CD4-positive, CD25-positive, alpha-beta regulatory T cell (primary cell): ENCODE measurements at regions not wholly inside any gene's neighbourhood (a gene's known extent, or its start where the extent isn't known, plus 50 kb on each side); places are given as distances from the start of the nearest gene placed in this dataset.
"Not testable (repeated sequence)": the region's sequence is repeated elsewhere in the genome, so short reads cannot be mapped to it uniquely, and the experiment has no call there.

Experiments used
- ATAC-seq, 2 donors: fragments of 150-1000 bp; cut with Tn5 transposase; one replicate each; pipeline ENCODE4 v1.10.0; 2021; ENCODE audit warnings: low read depth in 2 of 2, moderate number of reproducible peaks in 2 of 2, moderate library complexity in 1 of 2
- DNase-seq, 3 donors: peaks; one replicate each; pipeline versions ENCODE4 v3.0.0 to v3.0.0-alpha.2; 2012 to 2022; ENCODE audit warnings: mixed read lengths in 1 of 3
- H3K27ac ChIP-seq: one replicate; pipeline ENCODE4 v1.7.0; 2013; ENCODE audit warnings: mild to moderate bottlenecking, low read length; ENCODE audit not compliant: insufficient read depth, poor library complexity, severe bottlenecking
- H3K27me3 ChIP-seq: one replicate; pipeline ENCODE4 v1.7.0; 2013; ENCODE audit warnings: low read length; ENCODE audit not compliant: control insufficient read depth, insufficient read depth
- H3K36me3 ChIP-seq: one replicate; pipeline ENCODE4 v1.7.0; 2013; ENCODE audit warnings: mild to moderate bottlenecking, low read length, moderate library complexity; ENCODE audit not compliant: control insufficient read depth, insufficient read depth
- H3K4me1 ChIP-seq: 2 replicates; pipeline ENCODE4 v1.7.0; 2013; ENCODE audit warnings: mild to moderate bottlenecking, low read length; ENCODE audit not compliant: insufficient read depth, control insufficient read depth, poor library complexity, severe bottlenecking
- H3K4me3 ChIP-seq: one replicate; pipeline ENCODE4 v1.7.0; 2013; ENCODE audit warnings: low read depth, mild to moderate bottlenecking, low read length, moderate library complexity
- H3K9me3 ChIP-seq, 2 experiments: 1 replicate in 1 of 2; 2 replicates in 1 of 2; pipeline ENCODE4 v1.7.0; 2013; ENCODE audit warnings: low read length in 2 of 2, mild to moderate bottlenecking in 1 of 2, moderate library complexity in 1 of 2; ENCODE audit not compliant: control insufficient read depth in 2 of 2
- H3K27ac Mint-ChIP-seq, 3 donors: one replicate each; pipeline ENCODE4 v1.8.0; 2020 to 2022; ENCODE audit warnings: mild to moderate bottlenecking in 3 of 3, mixed read lengths in 3 of 3, moderate library complexity in 2 of 3
- H3K27me3 Mint-ChIP-seq: one replicate; pipeline ENCODE4 v1.8.0; 2022; ENCODE audit warnings: mild to moderate bottlenecking, mixed read lengths
- H3K36me3 Mint-ChIP-seq: one replicate; pipeline ENCODE4 v1.8.0; 2020; ENCODE audit warnings: mixed read lengths
- H3K4me1 Mint-ChIP-seq, 4 donors: one replicate each; pipeline ENCODE4 v1.8.0; 2020 to 2022; ENCODE audit warnings: mixed read lengths in 4 of 4, mild to moderate bottlenecking in 1 of 4
- H3K4me3 Mint-ChIP-seq, 4 donors: one replicate each; pipeline ENCODE4 v1.8.0; 2020 to 2022; ENCODE audit warnings: mild to moderate bottlenecking in 4 of 4, mixed read lengths in 4 of 4, moderate library complexity in 3 of 4
- H3K9me3 Mint-ChIP-seq, 7 donors: one replicate each; pipeline ENCODE4 v1.8.0; 2020 to 2022; ENCODE audit warnings: mixed read lengths in 7 of 7, mild to moderate bottlenecking in 3 of 7, moderate library complexity in 2 of 7

DNA sequence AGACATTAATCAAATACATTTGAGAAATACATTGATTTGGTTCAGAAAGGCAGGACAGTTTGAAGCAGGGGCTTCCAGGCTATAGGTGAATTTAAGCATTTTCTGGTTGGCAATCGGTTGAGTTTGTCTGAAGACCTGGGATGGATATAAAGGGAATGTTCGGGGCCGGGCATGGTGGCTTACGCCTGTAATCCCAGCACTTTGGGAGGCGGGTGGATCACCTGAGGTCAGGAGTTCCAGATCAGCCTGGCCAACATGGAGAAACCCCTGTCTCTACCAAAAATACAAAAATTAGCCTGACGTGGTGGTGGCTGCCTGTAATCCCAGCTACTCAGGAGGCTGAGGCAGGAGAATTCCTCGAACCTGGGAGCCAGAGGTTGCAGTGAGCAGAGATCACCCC, 166.5 kb upstream of the ATP10A start:
- DNase-seq: not testable (repeated sequence)

DNA sequence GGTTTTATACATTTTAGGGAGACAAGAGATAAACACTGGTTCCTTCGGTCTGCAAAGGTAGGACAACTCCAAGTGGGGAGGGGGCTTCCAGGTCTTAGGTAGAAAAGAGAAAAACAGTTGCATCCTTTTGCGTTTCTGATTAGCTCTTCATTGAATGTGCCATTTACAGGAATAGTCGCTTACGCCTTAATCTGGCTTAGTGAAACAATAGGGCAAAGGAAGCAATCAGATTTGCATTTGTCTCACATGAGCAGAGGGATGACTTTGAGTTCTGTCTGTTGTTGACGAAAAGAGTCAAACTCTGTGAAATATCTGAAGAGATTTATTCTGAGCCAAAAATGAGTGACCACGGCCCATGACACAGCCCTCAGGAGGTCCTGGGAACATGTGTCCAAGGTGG, 166.0 kb upstream of the ATP10A start:
- DNase-seq (no peak), ATAC-seq (no peak)
- Histone ChIP-seq H3K36me3 (no peaks in the 10 kb centered on the region), H3K4me1 (no peaks in the 10 kb centered on the region), H3K27me3 (no peaks in the 10 kb centered on the region), H3K4me3 (no peak overlapping the region), H3K9me3 (no peaks in the 10 kb centered on the region), H3K27ac (no peak overlapping the region)
- Mint-ChIP-seq H3K27me3 (no peaks in the 10 kb centered on the region), H3K9me3 (peaks cover 0 to 3% (median 0%) of the 10 kb centered on the region in 7 donors), H3K4me1 (no peaks in the 10 kb centered on the region), H3K4me3 (no peak overlapping the region), H3K36me3 (no peaks in the 10 kb centered on the region), H3K27ac (no peak overlapping the region)

More for the DNA sequence above, 166.5 kb upstream of the ATP10A start:
- not testable (repeated sequence) for H3K4me1 ChIP-seq, H3K4me1 Mint-ChIP-seq, H3K9me3 Mint-ChIP-seq, H3K27ac ChIP-seq, H3K4me3 ChIP-seq, H3K9me3 ChIP-seq, H3K36me3 Mint-ChIP-seq, H3K4me3 Mint-ChIP-seq, H3K27me3 ChIP-seq, H3K36me3 ChIP-seq, ATAC-seq, H3K27me3 Mint-ChIP-seq
- peak overlapping the region in 1 of 3 donors; percentile 60 for H3K27ac Mint-ChIP-seq

DNA sequence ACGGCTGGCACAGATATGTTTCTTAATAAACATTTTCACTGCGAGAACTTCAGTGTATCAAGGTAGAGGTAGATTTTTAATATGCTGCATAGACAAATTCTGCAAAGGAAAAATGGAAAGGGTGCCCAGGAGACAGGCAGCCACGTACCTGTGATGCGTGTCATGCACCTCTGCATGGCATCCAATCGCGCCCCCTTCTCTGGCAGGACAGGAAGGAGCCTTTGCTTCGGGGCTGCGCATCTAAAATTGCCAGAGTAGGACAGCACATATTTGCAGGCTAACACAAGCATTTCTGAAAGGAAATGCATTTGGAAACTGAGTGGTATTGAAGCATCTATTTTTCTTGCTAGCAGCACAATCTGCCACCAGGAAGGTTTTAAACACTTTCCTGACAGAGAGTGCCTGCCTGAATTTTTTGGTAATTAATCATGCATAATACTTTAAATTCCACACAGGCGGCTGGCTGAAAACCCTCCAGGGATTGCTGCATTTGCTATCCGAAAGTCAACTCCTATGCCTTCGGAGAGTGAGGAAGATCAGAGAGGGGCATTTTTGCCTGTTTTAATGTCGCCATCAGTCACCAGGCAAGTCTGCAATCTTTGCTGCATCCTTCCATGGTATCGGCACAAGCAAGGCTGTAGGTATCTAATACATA, 165.1 kb upstream of the ATP10A start:
- H3K36me3 ChIP-seq: no peaks in the 10 kb centered on the region
- DNase-seq (no peak), ATAC-seq (no peak)
- Mint-ChIP-seq H3K36me3 (no peaks in the 10 kb centered on the region), H3K27me3 (no peaks in the 10 kb centered on the region), H3K4me3 (no peak overlapping the region), H3K27ac (no peak overlapping the region), H3K4me1 (no peaks in the 10 kb centered on the region), H3K9me3 (peaks cover 0 to 3% (median 0%) of the 10 kb centered on the region in 7 donors)
- no peak overlapping the region for H3K4me3 ChIP-seq
- H3K9me3 ChIP-seq: no peaks in the 10 kb centered on the region
- H3K4me1 ChIP-seq: no peaks in the 10 kb centered on the region
- H3K27me3 ChIP-seq: no peaks in the 10 kb centered on the region
- no peak overlapping the region for H3K27ac ChIP-seq

DNA sequence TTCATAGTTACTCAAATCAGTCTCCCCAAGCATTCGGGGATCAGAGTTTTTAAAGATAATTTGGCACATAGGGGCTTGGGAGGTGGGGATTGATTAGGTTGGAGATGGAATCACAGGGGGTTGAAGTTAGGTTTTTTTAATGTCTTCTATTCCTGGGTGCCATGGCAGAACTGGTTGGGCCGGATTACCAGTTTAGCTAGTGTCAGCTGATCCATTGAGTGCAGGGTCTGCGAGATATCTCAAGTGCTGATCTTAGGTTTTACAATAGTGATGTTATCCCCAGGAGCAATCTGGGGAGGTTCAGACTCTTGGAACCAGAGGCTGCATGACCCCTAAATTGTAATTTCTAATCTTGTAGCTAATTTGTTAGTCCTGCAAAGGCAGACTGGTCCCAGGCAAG, 163.5 kb upstream of the ATP10A start:
- H3K36me3 ChIP-seq, ATAC-seq, H3K9me3 ChIP-seq, DNase-seq, H3K27ac ChIP-seq, H3K4me1 ChIP-seq, H3K27me3 ChIP-seq, H3K4me3 Mint-ChIP-seq, H3K4me1 Mint-ChIP-seq, H3K27ac Mint-ChIP-seq, H3K9me3 Mint-ChIP-seq, H3K4me3 ChIP-seq, H3K36me3 Mint-ChIP-seq, H3K27me3 Mint-ChIP-seq: not testable (repeated sequence)

DNA sequence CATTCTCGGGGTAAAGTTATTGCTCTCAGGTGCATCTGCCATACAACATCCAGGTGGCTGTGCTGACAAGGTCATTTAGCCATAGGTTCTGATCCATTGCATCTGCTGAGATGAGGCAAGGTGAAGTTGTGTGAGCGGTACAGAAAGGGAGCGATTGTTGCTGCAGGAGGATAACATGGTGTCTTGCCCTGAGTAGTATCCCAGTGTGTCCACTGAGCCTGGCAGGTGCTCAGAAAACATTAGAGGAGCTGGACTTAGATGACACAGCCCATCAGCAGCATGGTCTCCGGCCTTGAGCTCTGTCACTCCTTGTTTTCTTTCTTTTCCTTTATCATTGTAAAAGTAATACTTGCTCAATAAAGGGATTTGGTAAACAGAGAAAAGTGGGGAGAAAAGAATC, 161.1 kb upstream of the ATP10A start:
- no peaks in the 10 kb centered on the region for H3K4me1 Mint-ChIP-seq
- Histone ChIP-seq H3K4me3 (no peak overlapping the region), H3K4me1 (no peaks in the 10 kb centered on the region), H3K27ac (no peak overlapping the region), H3K27me3 (no peaks in the 10 kb centered on the region), H3K36me3 (no peaks in the 10 kb centered on the region), H3K9me3 (no peaks in the 10 kb centered on the region)
- H3K36me3 Mint-ChIP-seq: no peaks in the 10 kb centered on the region
- ATAC-seq (no peak), DNase-seq (no peak)
- H3K27ac Mint-ChIP-seq: no peak overlapping the region
- no peak overlapping the region for H3K4me3 Mint-ChIP-seq
- H3K27me3 Mint-ChIP-seq: no peaks in the 10 kb centered on the region
- peaks cover 0 to 3% (median 0%) of the 10 kb centered on the region in 7 donors for H3K9me3 Mint-ChIP-seq

DNA sequence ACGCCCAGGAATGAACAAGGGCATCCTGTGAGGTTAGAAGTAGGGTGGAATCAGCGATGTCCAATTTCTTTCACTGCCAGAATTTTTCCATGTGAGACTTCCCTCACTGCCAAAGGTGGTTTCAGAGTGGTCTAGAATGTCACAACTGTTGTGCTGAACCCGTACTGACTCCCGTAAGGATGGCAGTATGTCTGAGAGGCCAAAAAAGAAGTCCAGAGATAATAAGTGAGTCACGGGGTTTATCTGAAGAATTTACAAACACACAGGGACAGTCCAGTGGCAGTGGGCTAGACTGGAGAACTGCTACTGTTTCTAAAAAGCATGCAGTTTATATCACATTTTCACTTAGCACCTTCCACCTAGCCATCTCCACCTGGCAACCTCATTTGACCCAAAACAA, 160.6 kb upstream of the ATP10A start:
- no peaks in the 10 kb centered on the region for H3K4me1 ChIP-seq
- H3K9me3 ChIP-seq: no peaks in the 10 kb centered on the region
- Mint-ChIP-seq H3K27me3 (no peaks in the 10 kb centered on the region), H3K27ac (no peak overlapping the region), H3K4me1 (no peaks in the 10 kb centered on the region), H3K9me3 (peaks cover 0 to 3% (median 0%) of the 10 kb centered on the region in 7 donors), H3K36me3 (no peaks in the 10 kb centered on the region), H3K4me3 (no peak overlapping the region)
- DNase-seq (no peak), ATAC-seq (no peak)
- H3K36me3 ChIP-seq: no peaks in the 10 kb centered on the region
- H3K4me3 ChIP-seq: no peak overlapping the region
- no peak overlapping the region for H3K27ac ChIP-seq
- no peaks in the 10 kb centered on the region for H3K27me3 ChIP-seq

DNA sequence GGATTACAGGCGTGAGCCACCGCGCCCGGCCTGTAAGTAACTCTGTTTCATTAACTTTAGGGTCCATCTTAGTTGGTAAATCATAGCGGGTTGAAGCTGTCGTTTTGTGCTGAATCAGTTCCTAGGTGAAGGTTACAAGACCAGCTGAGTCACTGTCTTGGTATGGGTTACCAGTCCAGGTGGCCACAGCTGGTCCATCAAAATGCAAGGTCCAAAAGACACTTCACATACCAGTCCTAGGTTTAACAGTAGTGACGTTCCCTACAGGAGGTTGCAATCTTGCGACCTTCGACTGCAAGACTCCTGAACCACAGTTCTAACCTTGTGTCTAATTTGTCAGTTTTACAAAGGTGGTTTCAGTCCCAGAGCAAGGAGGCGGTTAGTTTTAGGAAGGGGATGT, 160.1 kb upstream of the ATP10A start:
- Histone ChIP-seq H3K4me3 (no peak overlapping the region), H3K4me1 (no peaks in the 10 kb centered on the region), H3K9me3 (no peaks in the 10 kb centered on the region), H3K27ac (no peak overlapping the region), H3K27me3 (no peaks in the 10 kb centered on the region), H3K36me3 (no peaks in the 10 kb centered on the region)
- ATAC-seq (no peak), DNase-seq (no peak)
- Mint-ChIP-seq H3K4me3 (no peak overlapping the region), H3K27ac (peak overlapping the region in 1 of 3 donors; percentile 5), H3K36me3 (no peaks in the 10 kb centered on the region), H3K4me1 (no peaks in the 10 kb centered on the region), H3K9me3 (peaks cover 0 to 3% (median 0%) of the 10 kb centered on the region in 7 donors), H3K27me3 (no peaks in the 10 kb centered on the region)

DNA sequence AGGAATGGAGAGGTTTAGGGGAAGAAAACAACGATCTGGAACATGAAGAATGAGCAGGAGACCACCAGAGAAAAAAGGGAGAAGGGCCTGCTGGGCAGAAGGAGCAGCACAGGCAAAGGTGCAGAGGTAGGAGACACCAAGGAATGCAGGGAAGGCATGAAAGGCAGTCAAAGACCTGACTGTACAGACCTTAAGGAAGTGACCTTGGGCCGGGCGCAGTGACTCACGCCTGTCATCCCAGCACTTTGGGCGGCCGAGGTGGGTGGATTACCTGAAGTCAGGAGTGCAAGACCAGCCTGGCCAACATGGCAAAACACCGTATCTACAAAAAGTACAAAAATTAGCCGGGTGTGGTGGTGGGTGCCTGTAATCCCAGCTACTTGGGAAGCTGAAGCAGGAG, 157.7 kb upstream of the ATP10A start:
- Histone ChIP-seq H3K27me3 (no peaks in the 10 kb centered on the region), H3K4me3 (no peak overlapping the region), H3K36me3 (no peaks in the 10 kb centered on the region), H3K27ac (no peak overlapping the region), H3K9me3 (no peaks in the 10 kb centered on the region), H3K4me1 (no peaks in the 10 kb centered on the region)
- Mint-ChIP-seq H3K4me1 (no peaks in the 10 kb centered on the region), H3K4me3 (no peak overlapping the region), H3K27ac (peak overlapping the region in 1 of 3 donors; percentile 16), H3K27me3 (no peaks in the 10 kb centered on the region), H3K36me3 (no peaks in the 10 kb centered on the region), H3K9me3 (peaks cover 0 to 3% (median 0%) of the 10 kb centered on the region in 7 donors)
- ATAC-seq (no peak), DNase-seq (no peak)
